ENCODE measurements at regions not wholly inside any gene's neighbourhood (a gene's known extent, or its start where the extent isn't known, plus 50 kb on each side); places are given as distances from the start of the nearest gene placed in this dataset.

GRCh38 chrX:69280933-69281332 is 115.7 kb upstream of the PJA1 start:
- ATAC-seq (ENCODE audit: low read depth) (no peak), DNase-seq (ENCODE audit: low spot score) (no peak)
- Histone ChIP-seq H3K4me3 (ENCODE audit: severe bottlenecking) (no peak overlapping the region), H3K4me1 (ENCODE audit: insufficient read depth, poor library complexity, severe bottlenecking) (no peaks in the 10 kb centered on the region), H3K27ac (ENCODE audit: poor library complexity, severe bottlenecking) (no peak overlapping the region), H3K9me3 (ENCODE audit: severe bottlenecking) (no peaks in the 10 kb centered on the region), H3K36me3 (ENCODE audit: low read depth) (no peaks in the 10 kb centered on the region), H3K27me3 (ENCODE audit: insufficient read depth, poor library complexity, severe bottlenecking) (no peaks in the 10 kb centered on the region)
- TF ChIP-seq CTCF (IDR thresholded peaks at IDR 0.05; ENCODE audit: poor library complexity, severe bottlenecking): no peak

DNA sequence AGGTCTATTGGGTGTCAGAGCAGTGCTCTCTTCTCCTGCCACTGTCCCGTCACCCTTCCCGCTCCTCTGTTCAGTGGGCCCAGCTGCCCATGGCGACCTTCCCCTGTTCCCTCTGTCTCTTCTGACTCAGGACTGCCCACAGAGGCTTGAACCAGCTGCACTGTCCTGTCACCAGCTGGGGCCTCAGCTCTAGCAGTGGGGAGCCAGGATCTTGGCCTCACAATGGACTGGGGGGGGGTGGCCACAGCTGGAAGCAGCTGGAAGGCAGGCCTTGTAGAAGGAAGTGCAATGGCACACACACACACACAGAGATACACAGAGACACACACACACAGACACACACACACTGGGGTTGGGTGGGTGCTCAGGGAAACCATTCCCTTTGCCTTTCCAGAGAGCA is 114.0 kb upstream of the PJA1 start:
- H3K9me3 ChIP-seq (ENCODE audit: severe bottlenecking): no peaks in the 10 kb centered on the region
- H3K4me3 ChIP-seq (ENCODE audit: severe bottlenecking): no peak overlapping the region
- H3K4me1 ChIP-seq (ENCODE audit: insufficient read depth, poor library complexity, severe bottlenecking): no peaks in the 10 kb centered on the region
- ATAC-seq (ENCODE audit: low read depth) (no peak), DNase-seq (ENCODE audit: low spot score) (no peak)
- H3K27ac ChIP-seq (ENCODE audit: poor library complexity, severe bottlenecking): no peak overlapping the region
- H3K36me3 ChIP-seq (ENCODE audit: low read depth): no peaks in the 10 kb centered on the region
- no peak for TF ChIP-seq CTCF (IDR thresholded peaks at IDR 0.05; ENCODE audit: poor library complexity, severe bottlenecking)
- H3K27me3 ChIP-seq (ENCODE audit: insufficient read depth, poor library complexity, severe bottlenecking): no peaks in the 10 kb centered on the region

DNA sequence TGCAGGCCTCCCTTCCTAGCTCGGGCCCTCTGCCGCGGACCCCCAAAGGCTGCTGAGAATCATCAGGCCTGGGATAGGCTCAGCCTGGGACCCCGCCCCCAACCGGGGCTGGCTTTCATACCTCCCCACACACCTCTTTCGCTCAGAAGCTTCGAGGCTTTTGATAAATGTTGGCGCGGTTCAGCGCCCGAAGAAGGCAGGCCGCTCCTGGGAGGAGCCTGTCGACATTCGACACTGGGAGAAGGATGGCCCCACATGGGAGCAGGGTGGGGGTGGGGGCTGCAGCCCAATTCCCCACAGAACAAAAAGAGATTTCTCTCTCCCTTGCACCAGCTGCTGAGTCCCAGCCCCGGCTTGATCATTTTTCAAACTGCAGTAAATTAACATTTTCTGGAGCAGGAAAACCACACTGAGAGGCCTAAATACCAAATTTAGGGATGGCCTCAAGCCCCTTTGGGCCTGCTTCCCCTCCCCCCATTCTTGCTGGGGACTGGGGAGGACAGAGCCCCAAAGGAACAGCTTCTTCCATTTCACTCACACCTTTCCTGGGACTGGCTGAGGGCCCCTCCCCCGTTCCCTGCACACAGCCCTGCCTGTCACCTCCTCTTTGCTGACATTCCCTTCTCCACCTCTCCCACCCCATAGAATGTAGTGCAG is 112.9 kb upstream of the PJA1 start:
- no peak for DNase-seq (ENCODE audit: low spot score)
- Histone ChIP-seq H3K4me1 (ENCODE audit: insufficient read depth, poor library complexity, severe bottlenecking) (no peaks in the 10 kb centered on the region), H3K27ac (ENCODE audit: poor library complexity, severe bottlenecking) (no peak overlapping the region), H3K27me3 (ENCODE audit: insufficient read depth, poor library complexity, severe bottlenecking) (no peaks in the 10 kb centered on the region), H3K9me3 (ENCODE audit: severe bottlenecking) (no peaks in the 10 kb centered on the region), H3K36me3 (ENCODE audit: low read depth) (no peaks in the 10 kb centered on the region), H3K4me3 (ENCODE audit: severe bottlenecking) (no peak overlapping the region)
- no peak for TF ChIP-seq CTCF (IDR thresholded peaks at IDR 0.05; ENCODE audit: poor library complexity, severe bottlenecking)
- no peak for ATAC-seq (ENCODE audit: low read depth)

- no peak for ATAC-seq (ENCODE audit: low read depth)
- no peaks in the 10 kb centered on the region for H3K27me3 ChIP-seq (ENCODE audit: insufficient read depth, poor library complexity, severe bottlenecking)
Observed at GRCh38 chrX:69277369-69277990, 112.2 kb upstream of the PJA1 start.

More at GRCh38 chrX:69277369-69277990, 112.2 kb upstream of the PJA1 start:
- Histone ChIP-seq H3K36me3 (ENCODE audit: low read depth) (no peaks in the 10 kb centered on the region), H3K4me3 (ENCODE audit: severe bottlenecking) (no peak overlapping the region), H3K4me1 (ENCODE audit: insufficient read depth, poor library complexity, severe bottlenecking) (no peaks in the 10 kb centered on the region), H3K27ac (ENCODE audit: poor library complexity, severe bottlenecking) (no peak overlapping the region), H3K9me3 (ENCODE audit: severe bottlenecking) (no peaks in the 10 kb centered on the region)
- no peak for TF ChIP-seq CTCF (IDR thresholded peaks at IDR 0.05; ENCODE audit: poor library complexity, severe bottlenecking)
- DNase-seq (ENCODE audit: low spot score): no peak
